ENCODE measurements at regions not wholly inside any gene's neighbourhood (a gene's known extent, or its start where the extent isn't known, plus 50 kb on each side); places are given as distances from the start of the nearest gene placed in this dataset.

- H3K36me3 Mint-ChIP-seq (ENCODE audit: low read depth) = no peaks in the 10 kb centered on the region
- DNase-seq = no peak
- no peak for ATAC-seq
- ChIA-PET CTCF (no interaction called here), POLR2A (no interaction called here)
- no peak overlapping the region for H3K27ac Mint-ChIP-seq
- no peak overlapping the region for H3K4me3 Mint-ChIP-seq
- no peaks in the 10 kb centered on the region for H3K27me3 Mint-ChIP-seq (ENCODE audit: low read depth)
- no peaks in the 10 kb centered on the region for H3K4me1 Mint-ChIP-seq (ENCODE audit: low read depth)
- no peaks in the 10 kb centered on the region for H3K9me3 Mint-ChIP-seq (ENCODE audit: insufficient read depth)
Measured at GRCh38 chr5:167993771-167994170, 297.7 kb upstream of the WWC1 start.

- no peaks in the 10 kb centered on the region for H3K4me1 Mint-ChIP-seq (ENCODE audit: low read depth)
- POLR2A ChIA-PET = no interaction called here
Measured at GRCh38 chr5:167995844-167996425, 295.5 kb upstream of the WWC1 start.

GRCh38 chr5:167998148-167998767 is 293.2 kb upstream of the WWC1 start:
- no peak for DNase-seq
- Mint-ChIP-seq H3K4me3 (no peak overlapping the region), H3K36me3 (ENCODE audit: low read depth) (no peaks in the 10 kb centered on the region), H3K27ac (no peak overlapping the region), H3K4me1 (ENCODE audit: low read depth) (no peaks in the 10 kb centered on the region), H3K27me3 (ENCODE audit: low read depth) (no peaks in the 10 kb centered on the region), H3K9me3 (ENCODE audit: insufficient read depth) (no peaks in the 10 kb centered on the region)
- POLR2A ChIA-PET = no interaction called here
- no peak for ATAC-seq
- CTCF ChIA-PET = no interaction called here

More at GRCh38 chr5:167995844-167996425, 295.5 kb upstream of the WWC1 start:
- no peak overlapping the region for H3K4me3 Mint-ChIP-seq
- DNase-seq = no peak
- H3K36me3 Mint-ChIP-seq (ENCODE audit: low read depth) = no peaks in the 10 kb centered on the region
- H3K27ac Mint-ChIP-seq = no peak overlapping the region
- no peaks in the 10 kb centered on the region for H3K9me3 Mint-ChIP-seq (ENCODE audit: insufficient read depth)
- CTCF ChIA-PET = no interaction called here
- H3K27me3 Mint-ChIP-seq (ENCODE audit: low read depth) = no peaks in the 10 kb centered on the region
- no peak for ATAC-seq

- H3K4me3 Mint-ChIP-seq = no peak overlapping the region
- POLR2A ChIA-PET = no interaction called here
Measured at GRCh38 chr5:167999182-167999581, 292.3 kb upstream of the WWC1 start.

GRCh38 chr5:168001318-168001717 is 290.1 kb upstream of the WWC1 start:
- no peaks in the 10 kb centered on the region for H3K9me3 Mint-ChIP-seq (ENCODE audit: insufficient read depth)
- H3K36me3 Mint-ChIP-seq (ENCODE audit: low read depth) = no peaks in the 10 kb centered on the region
- no peaks in the 10 kb centered on the region for H3K27me3 Mint-ChIP-seq (ENCODE audit: low read depth)
- ATAC-seq = no peak
- POLR2A ChIA-PET = no interaction called here
- H3K4me3 Mint-ChIP-seq = no peak overlapping the region
- no peaks in the 10 kb centered on the region for H3K4me1 Mint-ChIP-seq (ENCODE audit: low read depth)
- CTCF ChIA-PET = no interaction called here
- no peak for DNase-seq
- H3K27ac Mint-ChIP-seq = no peak overlapping the region

More at GRCh38 chr5:167999182-167999581, 292.3 kb upstream of the WWC1 start:
- no peak for DNase-seq
- ATAC-seq = no peak
- H3K9me3 Mint-ChIP-seq (ENCODE audit: insufficient read depth) = no peaks in the 10 kb centered on the region
- H3K36me3 Mint-ChIP-seq (ENCODE audit: low read depth) = no peaks in the 10 kb centered on the region
- H3K27ac Mint-ChIP-seq = no peak overlapping the region
- no peaks in the 10 kb centered on the region for H3K4me1 Mint-ChIP-seq (ENCODE audit: low read depth)
- H3K27me3 Mint-ChIP-seq (ENCODE audit: low read depth) = no peaks in the 10 kb centered on the region
- CTCF ChIA-PET = no interaction called here

GRCh38 chr5:168002116-168002515 is 289.3 kb upstream of the WWC1 start:
- Mint-ChIP-seq H3K27ac (no peak overlapping the region), H3K27me3 (ENCODE audit: low read depth) (no peaks in the 10 kb centered on the region), H3K4me3 (no peak overlapping the region), H3K4me1 (ENCODE audit: low read depth) (no peaks in the 10 kb centered on the region), H3K36me3 (ENCODE audit: low read depth) (no peaks in the 10 kb centered on the region), H3K9me3 (ENCODE audit: insufficient read depth) (no peaks in the 10 kb centered on the region)
- ATAC-seq = no peak
- ChIA-PET POLR2A (no interaction called here), CTCF (no interaction called here)
- DNase-seq = no peak

- Mint-ChIP-seq H3K9me3 (ENCODE audit: insufficient read depth) (no peaks in the 10 kb centered on the region), H3K27ac (no peak overlapping the region), H3K36me3 (ENCODE audit: low read depth) (no peaks in the 10 kb centered on the region), H3K4me3 (no peak overlapping the region), H3K27me3 (ENCODE audit: low read depth) (no peaks in the 10 kb centered on the region), H3K4me1 (ENCODE audit: low read depth) (no peaks in the 10 kb centered on the region)
- ChIA-PET CTCF (no interaction called here), POLR2A (no interaction called here)
- no peak for DNase-seq
- no peak for ATAC-seq
Measured at GRCh38 chr5:168005093-168005492, 286.4 kb upstream of the WWC1 start.

- H3K9me3 Mint-ChIP-seq (ENCODE audit: insufficient read depth) = no peaks in the 10 kb centered on the region
Measured at GRCh38 chr5:168005936-168006335, 285.5 kb upstream of the WWC1 start.

GRCh38 chr5:168006456-168007130 is 284.9 kb upstream of the WWC1 start:
- H3K9me3 Mint-ChIP-seq (ENCODE audit: insufficient read depth) = no peaks in the 10 kb centered on the region
- no peak overlapping the region for H3K27ac Mint-ChIP-seq
- H3K4me1 Mint-ChIP-seq (ENCODE audit: low read depth) = no peaks in the 10 kb centered on the region
- no peaks in the 10 kb centered on the region for H3K36me3 Mint-ChIP-seq (ENCODE audit: low read depth)
- POLR2A ChIA-PET = no interaction called here
- CTCF ChIA-PET = no interaction called here
- ATAC-seq = no peak
- H3K27me3 Mint-ChIP-seq (ENCODE audit: low read depth) = no peaks in the 10 kb centered on the region
- DNase-seq = no peak
- no peak overlapping the region for H3K4me3 Mint-ChIP-seq

More at GRCh38 chr5:168005936-168006335, 285.5 kb upstream of the WWC1 start:
- DNase-seq = no peak
- no peaks in the 10 kb centered on the region for H3K36me3 Mint-ChIP-seq (ENCODE audit: low read depth)
- H3K4me1 Mint-ChIP-seq (ENCODE audit: low read depth) = no peaks in the 10 kb centered on the region
- no peaks in the 10 kb centered on the region for H3K27me3 Mint-ChIP-seq (ENCODE audit: low read depth)
- ChIA-PET CTCF (no interaction called here), POLR2A (no interaction called here)
- no peak overlapping the region for H3K27ac Mint-ChIP-seq
- ATAC-seq = no peak
- no peak overlapping the region for H3K4me3 Mint-ChIP-seq

- H3K27ac Mint-ChIP-seq = no peak overlapping the region
- CTCF ChIA-PET = no interaction called here
- H3K36me3 Mint-ChIP-seq (ENCODE audit: low read depth) = no peaks in the 10 kb centered on the region
- no peaks in the 10 kb centered on the region for H3K9me3 Mint-ChIP-seq (ENCODE audit: insufficient read depth)
- H3K27me3 Mint-ChIP-seq (ENCODE audit: low read depth) = no peaks in the 10 kb centered on the region
- POLR2A ChIA-PET = no interaction called here
- DNase-seq = no peak
- no peak overlapping the region for H3K4me3 Mint-ChIP-seq
- no peak for ATAC-seq
- no peaks in the 10 kb centered on the region for H3K4me1 Mint-ChIP-seq (ENCODE audit: low read depth)
Measured at GRCh38 chr5:168007286-168007685, 284.2 kb upstream of the WWC1 start.

- ChIA-PET POLR2A (no interaction called here), CTCF (no interaction called here)
- H3K27me3 Mint-ChIP-seq (ENCODE audit: low read depth) = no peaks in the 10 kb centered on the region
- H3K4me1 Mint-ChIP-seq (ENCODE audit: low read depth) = no peaks in the 10 kb centered on the region
- no peaks in the 10 kb centered on the region for H3K36me3 Mint-ChIP-seq (ENCODE audit: low read depth)
- H3K9me3 Mint-ChIP-seq (ENCODE audit: insufficient read depth) = no peaks in the 10 kb centered on the region
- no peak for ATAC-seq
- no peak overlapping the region for H3K27ac Mint-ChIP-seq
- no peak for DNase-seq
- no peak overlapping the region for H3K4me3 Mint-ChIP-seq
Measured at GRCh38 chr5:168008555-168008954, 282.9 kb upstream of the WWC1 start.

- H3K4me3 Mint-ChIP-seq = no peak overlapping the region
- no peaks in the 10 kb centered on the region for H3K36me3 Mint-ChIP-seq (ENCODE audit: low read depth)
- ChIA-PET POLR2A (no interaction called here), CTCF (no interaction called here)
- DNase-seq (no peak), ATAC-seq (no peak)
- H3K9me3 Mint-ChIP-seq (ENCODE audit: insufficient read depth) = no peaks in the 10 kb centered on the region
- no peaks in the 10 kb centered on the region for H3K4me1 Mint-ChIP-seq (ENCODE audit: low read depth)
- no peak overlapping the region for H3K27ac Mint-ChIP-seq
- H3K27me3 Mint-ChIP-seq (ENCODE audit: low read depth) = no peaks in the 10 kb centered on the region
Measured at GRCh38 chr5:168011096-168011495, 280.3 kb upstream of the WWC1 start.

- no peak for DNase-seq
- ChIA-PET CTCF (no interaction called here), POLR2A (no interaction called here)
- Mint-ChIP-seq H3K27ac (no peak overlapping the region), H3K4me1 (ENCODE audit: low read depth) (no peaks in the 10 kb centered on the region), H3K36me3 (ENCODE audit: low read depth) (no peaks in the 10 kb centered on the region), H3K27me3 (ENCODE audit: low read depth) (no peaks in the 10 kb centered on the region), H3K4me3 (no peak overlapping the region), H3K9me3 (ENCODE audit: insufficient read depth) (no peaks in the 10 kb centered on the region)
- no peak for ATAC-seq
Measured at GRCh38 chr5:168012006-168012405, 279.4 kb upstream of the WWC1 start.

All from activated CD8-positive, alpha-beta T cell treated with anti-CD3 and anti-CD28 coated beads, Interleukin-2, amount 10 ng/mL, durations not matched to agents 7 days and 5 days (primary cell).